GM12878 (cell line): ENCODE measurements at regions not wholly inside any gene's neighbourhood (a gene's known extent, or its start where the extent isn't known, plus 50 kb on each side); places are given as distances from the start of the nearest gene placed in this dataset.

ENCODE experiments used
- ATAC-seq: fragments of 200-7000 bp; cut with Tn5 transposase; 3 replicates; pipeline ENCODE4 v1.9.1; 2020; ENCODE audit warnings: mild to moderate bottlenecking, moderate library complexity
- BruUV-seq: library from RNA; stranded (reverse); fragments of 400-500 nt; replicated peaks from 2 replicates; lab custom pipeline; 2021; lab: Mats Ljungman, UMichigan
- CTCF ChIA-PET: fragments of 300-600 bp; sonication (Branson Sonifier 250); formaldehyde crosslinking; extraction: SDS; loops from one replicate; lab custom pipeline; 2021; ENCODE audit warnings: inconsistent platforms; lab: Yijun Ruan, JAX
- POLR2A ChIA-PET: fragments of 350-600 bp; formaldehyde crosslinking; extraction: SDS; loops from one replicate; lab custom pipeline; 2021; ENCODE audit warnings: inconsistent platforms; lab: Charles Lee
- RAD21 ChIA-PET: fragments of 300-600 bp; sonication (Branson Sonifier 250); formaldehyde crosslinking; loops from one replicate; lab custom pipeline; 2023; ENCODE audit warnings: antibody characterized with exemption; ENCODE audit not compliant: unreplicated experiment; lab: Charles Lee
- SMC1A ChIA-PET: fragments of 300-600 bp; sonication (Branson Sonifier 250); formaldehyde crosslinking; loops from one replicate; lab custom pipeline; 2023; ENCODE audit not compliant: unreplicated experiment, uncharacterized antibody; lab: Charles Lee
- DNase-seq: peaks from one replicate; pipeline ENCODE4 v3.0.0-alpha.2; 2011; ENCODE audit warnings: low read depth, low spot score
- FAIRE-seq: peaks from 3 replicates; lab custom pipeline; 2011; peaks lifted over from hg19 to GRCh38; lab: Jason Lieb, UNC
- H2AFZ ChIP-seq: 2 replicates; pipeline ENCODE4 v1.6.0; 2011; ENCODE audit warnings: low read depth, low read length, control low read depth; ENCODE audit not compliant: control insufficient read depth
- H3K27ac ChIP-seq: 2 replicates; pipeline ENCODE4 v1.5.1; 2011; ENCODE audit warnings: control low read depth; ENCODE audit not compliant: control insufficient read depth, insufficient read depth
- H3K27me3 ChIP-seq, 2 experiments: replicated peaks in 1 of 2; 2 replicates each; pipeline versions ENCODE4 v1.6.0 to v1.6.1; 2011; ENCODE audit warnings: low read length in 1 of 2; ENCODE audit not compliant: control insufficient read depth in 2 of 2, insufficient read depth in 2 of 2
- H3K36me3 ChIP-seq, 2 experiments: 2 replicates each; pipeline ENCODE4 v1.5.1; 2011; ENCODE audit warnings: low read length in 1 of 2; ENCODE audit not compliant: control insufficient read depth in 2 of 2, insufficient read depth in 2 of 2
- H3K4me1 ChIP-seq: 2 replicates; pipeline ENCODE4 v1.6.1; 2011; ENCODE audit warnings: mild to moderate bottlenecking, low read length, moderate library complexity, mixed read lengths; ENCODE audit not compliant: control insufficient read depth, insufficient read depth
- H3K4me2 ChIP-seq: 2 replicates; pipeline ENCODE4 v1.6.0; 2011; ENCODE audit warnings: control low read depth; ENCODE audit not compliant: control insufficient read depth, insufficient read depth
- H3K4me3 ChIP-seq: fragments of 200-600 bp; sonication (generic); 2 replicates; pipeline ENCODE4 v1.5.1; 2016
- H3K79me2 ChIP-seq: 2 replicates; pipeline ENCODE4 v1.6.0; 2011; ENCODE audit warnings: low read length; ENCODE audit not compliant: control insufficient read depth, insufficient read depth
- H3K9ac ChIP-seq: 2 replicates; pipeline ENCODE4 v1.8.0; 2011; ENCODE audit warnings: low read length, control low read depth, mixed read lengths; ENCODE audit not compliant: control insufficient read depth, insufficient read depth
- H3K9me3 ChIP-seq: replicated peaks from 3 replicates; pipeline ENCODE4 v1.5.1; 2011; ENCODE audit warnings: mild to moderate bottlenecking, low read length; ENCODE audit not compliant: control insufficient read depth, insufficient read depth
- H4K20me1 ChIP-seq: 2 replicates; pipeline ENCODE4 v1.6.0; 2011; ENCODE audit not compliant: control insufficient read depth, insufficient read depth
- CHD2 ChIP-seq: IDR thresholded peaks from 2 replicates; pipeline ENCODE4 v1.6.1; 2011; ENCODE audit warnings: low read depth, low read length, improper control_type of control experiment, borderline replicate concordance
- E4F1 ChIP-seq: fragments of 450-650 bp; IDR thresholded peaks from 2 replicates; pipeline ENCODE4 v1.6.1; 2018; ENCODE audit warnings: borderline replicate concordance, mild to moderate bottlenecking; ENCODE audit not compliant: partially characterized antibody
- IKZF1 ChIP-seq: fragments of 450-650 bp; conservative IDR thresholded peaks from 2 replicates; pipeline ENCODE4 v1.6.1; 2017; ENCODE audit warnings: antibody characterized with exemption, mild to moderate bottlenecking
- RELB ChIP-seq: fragments of 450-650 bp; IDR thresholded peaks from 2 replicates; pipeline ENCODE4 v1.6.1; 2017; ENCODE audit warnings: low read depth, mild to moderate bottlenecking, moderate library complexity
- SPI1 ChIP-seq: IDR thresholded peaks from 2 replicates; pipeline ENCODE4 v1.6.1; 2011; ENCODE audit warnings: low read depth, mild to moderate bottlenecking, low read length, moderate library complexity, borderline replicate concordance; ENCODE audit not compliant: insufficient read depth
- TCF12 ChIP-seq: IDR thresholded peaks from 2 replicates; pipeline ENCODE4 v1.6.1; 2011; ENCODE audit warnings: low read depth, mild to moderate bottlenecking, low read length
- ZNF207 ChIP-seq: fragments of 450-650 bp; IDR thresholded peaks from 2 replicates; pipeline ENCODE4 v1.6.1; 2014; ENCODE audit warnings: antibody characterized with exemption, mild to moderate bottlenecking, borderline replicate concordance
- WGBS: methylation state at CpG from one replicate; pipeline ENCODE4 v1.1.6; 2016; ENCODE audit warnings: low lambda C conversion rate; ENCODE audit not compliant: insufficient replicate concordance, insufficient coverage; ENCODE audit errors: missing lambda C conversion rate; 5-methylcytosine and 5-hydroxymethylcytosine counted together
- in situ Hi-C: fragments of 300-500 bp; cut with MboI; formaldehyde crosslinking; loops from 9 replicates; pipeline ENCODE4 v1.14.3; 2018; ENCODE audit warnings: mixed read lengths
- intact Hi-C: fragments of 100-400 bp; cut with micrococcal nuclease; formaldehyde crosslinking; loops from one replicate; pipeline ENCODE4 v1.14.2; 2022; ENCODE audit not compliant: unreplicated experiment
- TF ChIP-seq, protein P1 (sequence below): IDR thresholded peaks from 2 replicates; pipeline ENCODE4 v1.6.1; 2011; ENCODE audit warnings: low read depth, low read length, improper control_type of control experiment, borderline replicate concordance
- TF ChIP-seq, protein P2 (sequence below): fragments of 450-650 bp; IDR thresholded peaks from 2 replicates; pipeline ENCODE4 v1.6.1; 2016; ENCODE audit warnings: mild to moderate bottlenecking, moderate library complexity, borderline replicate concordance

DNA sequence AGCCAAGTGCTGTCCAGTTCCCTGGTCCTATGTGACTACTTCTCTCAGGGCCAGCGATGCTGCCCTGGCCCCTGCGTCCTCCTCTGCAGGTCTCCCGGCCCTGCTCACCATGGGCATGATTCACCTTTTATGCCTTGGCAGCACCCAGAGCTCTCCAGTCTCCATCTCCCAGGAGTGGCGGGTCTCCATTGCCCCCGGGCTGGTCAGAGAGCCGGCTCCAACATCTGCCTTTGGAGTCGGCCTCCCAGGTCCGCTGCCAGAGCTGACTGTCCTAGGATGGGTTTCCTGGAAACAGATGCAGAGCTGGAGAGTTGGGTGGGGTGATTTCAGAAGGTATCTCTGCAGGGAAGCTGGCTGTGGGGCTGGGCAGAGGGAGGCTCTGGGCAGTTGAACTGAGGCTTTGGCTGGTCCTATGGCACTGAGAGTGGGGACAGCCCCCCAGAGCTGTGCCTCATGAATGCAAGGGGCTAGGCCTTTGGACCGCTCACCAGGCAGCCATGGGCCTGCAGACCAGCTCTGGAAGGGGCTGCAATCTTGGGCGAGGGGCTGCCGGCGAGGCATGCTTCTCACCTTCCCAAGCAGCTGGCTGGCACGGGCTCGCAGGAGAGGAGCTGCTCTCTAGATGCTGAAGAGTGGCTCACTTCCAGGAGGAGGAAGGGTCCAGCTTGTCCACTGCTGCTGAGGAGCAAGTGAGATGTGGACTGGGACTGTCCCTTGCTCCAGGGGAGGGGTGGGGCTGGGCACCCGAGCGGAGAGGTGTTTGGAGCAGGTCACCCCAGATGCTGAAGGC is 59.8 kb upstream of the HS6ST1 start (continued):
- TF ChIP-seq, protein P1, sequence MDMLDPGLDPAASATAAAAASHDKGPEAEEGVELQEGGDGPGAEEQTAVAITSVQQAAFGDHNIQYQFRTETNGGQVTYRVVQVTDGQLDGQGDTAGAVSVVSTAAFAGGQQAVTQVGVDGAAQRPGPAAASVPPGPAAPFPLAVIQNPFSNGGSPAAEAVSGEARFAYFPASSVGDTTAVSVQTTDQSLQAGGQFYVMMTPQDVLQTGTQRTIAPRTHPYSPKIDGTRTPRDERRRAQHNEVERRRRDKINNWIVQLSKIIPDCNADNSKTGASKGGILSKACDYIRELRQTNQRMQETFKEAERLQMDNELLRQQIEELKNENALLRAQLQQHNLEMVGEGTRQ: no peak
- no peak for TF ChIP-seq CHD2

DNA sequence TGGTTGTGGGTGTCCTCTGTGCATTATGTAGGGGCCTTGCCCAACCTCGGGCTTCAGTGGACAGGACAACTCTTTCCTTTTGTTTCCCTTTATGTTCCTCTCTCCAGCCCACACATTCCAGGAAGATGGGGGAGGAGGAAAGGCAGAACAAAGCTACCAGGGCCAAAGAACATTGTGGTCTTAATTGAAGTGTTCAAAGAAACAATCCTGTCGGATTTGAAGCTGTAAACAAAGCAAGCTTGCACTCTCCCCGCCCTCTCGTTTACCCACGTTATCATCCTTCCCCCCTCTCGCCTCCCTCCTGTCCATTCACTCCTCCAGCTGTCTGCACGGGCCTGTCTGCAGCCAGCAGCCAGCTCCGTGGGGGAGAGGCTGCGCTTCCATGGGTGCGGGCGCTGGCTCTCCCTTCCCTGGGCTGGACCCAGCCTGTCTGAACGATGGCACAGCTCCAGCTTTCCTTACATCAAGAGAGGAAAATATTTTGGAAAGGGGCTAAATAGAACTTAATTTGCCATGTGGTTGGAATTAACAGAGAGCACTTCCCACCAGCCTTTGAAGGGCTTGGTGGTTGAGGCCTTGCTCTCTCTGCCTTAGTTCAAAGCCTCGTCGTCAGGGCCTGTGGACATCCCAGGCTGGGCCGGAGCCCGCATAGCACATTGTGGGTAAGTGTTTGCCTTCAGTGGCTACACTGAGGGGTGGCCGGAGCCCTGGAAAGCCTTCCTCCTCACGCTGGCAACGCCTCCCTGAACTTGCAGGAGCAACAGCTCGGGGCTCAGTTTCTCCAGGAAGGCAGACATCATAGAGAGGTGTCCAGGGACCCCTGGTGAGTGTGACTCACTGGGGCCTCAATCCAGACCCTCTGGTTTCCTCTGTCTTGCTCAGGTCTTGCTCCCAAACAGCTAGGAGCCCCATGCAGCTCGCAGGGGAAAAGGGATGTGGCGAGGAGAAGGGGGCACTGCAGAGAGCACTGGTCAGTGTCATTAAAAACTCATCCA is 60.6 kb upstream of the HS6ST1 start:
- no peaks in the 10 kb centered on the region for H4K20me1 ChIP-seq
- intact Hi-C loops: no loop called here
- ChIA-PET RAD21 (no interaction called here), CTCF (no interaction called here), SMC1A (no interaction called here), POLR2A (no interaction called here)
- H3K9ac ChIP-seq: no peak overlapping the region
- ATAC-seq: no peak
- H3K9me3 ChIP-seq: no peaks in the 10 kb centered on the region
- H3K4me1 ChIP-seq: no peaks in the 10 kb centered on the region
- no peak overlapping the region for H3K4me3 ChIP-seq
- FAIRE-seq: no peak
- in situ Hi-C loops: no loop called here
- no peak overlapping the region for H3K27ac ChIP-seq
- no peak for DNase-seq
- H3K4me2 ChIP-seq: no peak overlapping the region
- BruUV-seq: no TSS peak
- no peaks in the 10 kb centered on the region for H3K36me3 ChIP-seq
- WGBS: 19% methylated on average over 22 of the region's 22 CpGs
- H3K79me2 ChIP-seq: no peaks in the 10 kb centered on the region
- H3K27me3 ChIP-seq: peaks cover 0 to 2% of the 10 kb centered on the region in 2 experiments
- no peak overlapping the region for H2AFZ ChIP-seq
- TF ChIP-seq E4F1: no peak
- no peak for TF ChIP-seq ZNF207
- TF ChIP-seq RELB: no peak
- TF ChIP-seq, protein P2, sequence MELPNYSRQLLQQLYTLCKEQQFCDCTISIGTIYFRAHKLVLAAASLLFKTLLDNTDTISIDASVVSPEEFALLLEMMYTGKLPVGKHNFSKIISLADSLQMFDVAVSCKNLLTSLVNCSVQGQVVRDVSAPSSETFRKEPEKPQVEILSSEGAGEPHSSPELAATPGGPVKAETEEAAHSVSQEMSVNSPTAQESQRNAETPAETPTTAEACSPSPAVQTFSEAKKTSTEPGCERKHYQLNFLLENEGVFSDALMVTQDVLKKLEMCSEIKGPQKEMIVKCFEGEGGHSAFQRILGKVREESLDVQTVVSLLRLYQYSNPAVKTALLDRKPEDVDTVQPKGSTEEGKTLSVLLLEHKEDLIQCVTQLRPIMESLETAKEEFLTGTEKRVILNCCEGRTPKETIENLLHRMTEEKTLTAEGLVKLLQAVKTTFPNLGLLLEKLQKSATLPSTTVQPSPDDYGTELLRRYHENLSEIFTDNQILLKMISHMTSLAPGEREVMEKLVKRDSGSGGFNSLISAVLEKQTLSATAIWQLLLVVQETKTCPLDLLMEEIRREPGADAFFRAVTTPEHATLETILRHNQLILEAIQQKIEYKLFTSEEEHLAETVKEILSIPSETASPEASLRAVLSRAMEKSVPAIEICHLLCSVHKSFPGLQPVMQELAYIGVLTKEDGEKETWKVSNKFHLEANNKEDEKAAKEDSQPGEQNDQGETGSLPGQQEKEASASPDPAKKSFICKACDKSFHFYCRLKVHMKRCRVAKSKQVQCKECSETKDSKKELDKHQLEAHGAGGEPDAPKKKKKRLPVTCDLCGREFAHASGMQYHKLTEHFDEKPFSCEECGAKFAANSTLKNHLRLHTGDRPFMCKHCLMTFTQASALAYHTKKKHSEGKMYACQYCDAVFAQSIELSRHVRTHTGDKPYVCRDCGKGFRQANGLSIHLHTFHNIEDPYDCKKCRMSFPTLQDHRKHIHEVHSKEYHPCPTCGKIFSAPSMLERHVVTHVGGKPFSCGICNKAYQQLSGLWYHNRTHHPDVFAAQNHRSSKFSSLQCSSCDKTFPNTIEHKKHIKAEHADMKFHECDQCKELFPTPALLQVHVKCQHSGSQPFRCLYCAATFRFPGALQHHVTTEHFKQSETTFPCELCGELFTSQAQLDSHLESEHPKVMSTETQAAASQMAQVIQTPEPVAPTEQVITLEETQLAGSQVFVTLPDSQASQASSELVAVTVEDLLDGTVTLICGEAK: no peak
- no peak for TF ChIP-seq IKZF1
- TF ChIP-seq TCF12: no peak
- no peak for TF ChIP-seq SPI1
